GM23248 (cell line): ENCODE measurements at regions not wholly inside any gene's neighbourhood (a gene's known extent, or its start where the extent isn't known, plus 50 kb on each side); places are given as distances from the start of the nearest gene placed in this dataset.

ENCODE experiments used
- EZH2 ChIP-seq: fragments of 200-600 bp; sonication (generic); IDR thresholded peaks from 2 replicates; pipeline ENCODE4 v1.6.1; 2018; ENCODE audit warnings: antibody characterized with exemption, mild to moderate bottlenecking; ENCODE audit not compliant: insufficient read depth, poor library complexity, severe bottlenecking
- EZH2phosphoT487 ChIP-seq: fragments of 200-600 bp; sonication (generic); IDR thresholded peaks from 2 replicates; pipeline ENCODE4 v1.6.1; 2018; ENCODE audit warnings: antibody characterized with exemption, moderate library complexity, mild to moderate bottlenecking, low read depth; ENCODE audit not compliant: insufficient read depth

DNA sequence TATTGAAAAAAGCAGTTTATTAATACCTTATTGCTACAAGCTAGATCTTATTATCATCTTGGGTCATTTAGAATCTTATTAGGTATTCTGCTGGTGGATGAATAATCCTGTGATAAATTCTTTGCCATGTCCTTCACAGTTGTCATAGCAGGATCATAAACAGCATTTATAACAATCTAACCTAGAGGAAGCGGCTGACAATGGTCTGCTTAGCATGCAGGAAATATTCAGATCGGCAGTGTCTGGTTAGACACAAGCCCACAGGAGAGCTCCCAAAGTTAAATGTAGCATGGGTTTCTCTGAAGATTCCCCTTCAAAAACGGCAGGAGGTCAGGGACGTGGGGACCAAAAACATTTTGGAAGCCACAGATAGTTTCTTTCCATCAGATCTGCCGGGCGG lies 179.3 kb downstream of the FOXB1 start:
- no peak for TF ChIP-seq EZH2phosphoT487
- TF ChIP-seq EZH2: no peak
